Embryonic facial prominence (tissue), 1 donor: ENCODE measurements at regions not wholly inside any gene's neighbourhood (a gene's known extent, or its start where the extent isn't known, plus 50 kb on each side); places are given as distances from the start of the nearest gene placed in this dataset.
A peak's percentile ranks its signal among the peaks of the same experiment; 100 is the strongest.

ENCODE experiments used
- DNase-seq: peaks from one replicate; pipeline ENCODE4 v3.0.0-alpha.2; 2016; ENCODE audit errors: extremely low spot score

DNA sequence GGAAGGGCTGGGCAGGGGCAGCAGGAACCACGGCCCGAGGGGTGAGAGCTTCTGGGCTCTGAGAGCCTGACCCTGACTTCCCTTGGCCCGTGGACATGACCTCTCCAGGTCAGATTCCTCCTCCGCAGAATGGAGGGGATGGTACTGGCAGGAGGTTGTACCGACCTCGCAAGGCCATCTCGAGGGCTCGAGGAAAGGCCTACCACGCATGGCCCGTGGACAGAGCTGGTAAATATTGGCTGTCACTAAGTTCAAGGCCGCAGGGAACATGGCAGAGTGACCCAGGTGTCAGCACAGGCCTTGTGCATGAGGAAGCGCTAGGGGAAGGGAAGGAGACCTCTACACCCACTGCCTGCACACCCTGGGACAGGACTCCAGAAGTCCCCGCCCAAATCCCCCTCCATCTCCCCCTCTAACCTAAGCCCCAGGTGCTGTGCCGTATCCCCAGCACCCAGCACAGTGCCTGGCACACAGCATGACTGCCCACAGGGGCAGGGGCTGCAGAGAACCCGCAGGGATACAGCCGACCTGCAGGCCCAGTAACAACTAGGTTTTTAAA is 54.9 kb upstream of the PPP2R5C start:
- DNase-seq, result no peak

DNA sequence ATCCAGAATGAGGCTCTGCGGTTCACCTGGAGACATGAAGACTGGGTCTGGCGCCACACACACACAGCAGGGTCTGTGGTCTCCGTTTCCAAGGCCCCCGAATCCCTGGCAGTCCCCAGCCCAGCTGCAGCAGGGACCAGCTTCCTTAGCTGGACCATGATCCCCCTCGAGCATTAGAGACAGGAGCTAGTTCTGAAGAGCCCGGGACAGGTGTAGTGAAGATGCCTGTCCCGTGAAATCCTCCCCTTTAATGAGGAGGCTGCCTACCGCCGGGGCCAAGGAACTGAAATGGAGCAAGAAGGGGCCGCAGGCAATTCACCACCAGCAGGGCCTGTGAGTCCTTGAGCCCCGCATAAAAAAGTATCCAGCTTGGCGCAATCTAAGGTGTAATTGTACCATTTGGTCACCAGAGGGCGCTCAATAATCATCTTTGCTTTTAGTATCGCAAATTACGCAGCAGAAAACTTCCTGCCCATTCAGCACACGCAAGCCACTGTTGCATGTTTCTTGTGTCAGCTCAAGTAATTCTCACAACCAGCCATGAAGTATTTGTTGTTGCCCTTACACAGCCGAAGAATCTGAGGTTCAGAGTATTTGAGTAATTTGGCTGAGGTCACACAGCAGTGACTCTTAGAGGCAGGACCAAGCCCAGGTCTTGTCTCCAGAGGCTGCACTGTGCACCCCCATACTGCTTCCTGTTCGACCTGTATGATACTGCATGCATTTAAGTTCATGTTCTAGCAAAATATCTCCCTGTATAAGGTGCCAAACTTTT is 54.3 kb upstream of the PPP2R5C start:
- DNase-seq, result peak; percentile 72

- DNase-seq, result no peak
Observed at GRCh38 chr14:101707863-101708620, 53.5 kb upstream of the PPP2R5C start.

GRCh38 chr14:101708853-101709532 is 52.5 kb upstream of the PPP2R5C start:
- no peak for DNase-seq

- no peak for DNase-seq
Observed at GRCh38 chr14:101709533-101709881, 52.0 kb upstream of the PPP2R5C start.

GRCh38 chr14:101709962-101710931 is 51.3 kb upstream of the PPP2R5C start:
- no peak for DNase-seq

GRCh38 chr14:101711041-101711856 is 50.3 kb upstream of the PPP2R5C start:
- no peak for DNase-seq
